GM12878 (cell line): ENCODE measurements at regions not wholly inside any gene's neighbourhood (a gene's known extent, or its start where the extent isn't known, plus 50 kb on each side); places are given as distances from the start of the nearest gene placed in this dataset.

Experiments used
- BCLAF1 ChIP-seq: fragments of 450-650 bp; IDR thresholded peaks from 2 replicates; pipeline ENCODE4 v1.6.1; 2017; ENCODE audit warnings: antibody characterized with exemption, mild to moderate bottlenecking, moderate library complexity
- CBX3 ChIP-seq: fragments of 200-600 bp; sonication (generic); IDR thresholded peaks from 2 replicates; pipeline ENCODE4 v1.6.1; 2016; ENCODE audit warnings: low read depth, borderline replicate concordance
- CREB1 ChIP-seq: IDR thresholded peaks from 2 replicates; pipeline ENCODE4 v1.6.1; 2012; ENCODE audit warnings: low read depth, mild to moderate bottlenecking, inconsistent platforms
- CREM ChIP-seq: IDR thresholded peaks from 2 replicates; pipeline ENCODE4 v1.6.1; 2014; ENCODE audit warnings: antibody characterized with exemption, low read depth
- ETV6 ChIP-seq, 2 experiments: fragments of 450-650 bp in 1 of 2; IDR thresholded peaks in 1 of 2; conservative IDR thresholded peaks in 1 of 2; 2 replicates each; pipeline ENCODE4 v1.6.1; 2014; ENCODE audit warnings: antibody characterized with exemption in 1 of 2, borderline replicate concordance in 1 of 2, low read depth in 1 of 2, mild to moderate bottlenecking in 1 of 2, moderate library complexity in 1 of 2
- IRF4 ChIP-seq: IDR thresholded peaks from 2 replicates; pipeline ENCODE4 v1.6.1; 2011; ENCODE audit warnings: low read depth, low read length
- MLLT1 ChIP-seq: fragments of 450-650 bp; IDR thresholded peaks from 2 replicates; pipeline ENCODE4 v1.6.1; 2016; ENCODE audit warnings: mild to moderate bottlenecking
- NBN ChIP-seq: fragments of 450-650 bp; IDR thresholded peaks from 2 replicates; pipeline ENCODE4 v1.6.1; 2016
- PKNOX1 ChIP-seq: fragments of 450-650 bp; IDR thresholded peaks from 2 replicates; pipeline ENCODE4 v1.6.1; 2016; ENCODE audit warnings: mild to moderate bottlenecking
- RCOR1 ChIP-seq: conservative IDR thresholded peaks from 2 replicates; pipeline ENCODE4 v1.6.1; 2012; ENCODE audit warnings: low read depth, low read length, improper control_type of control experiment
- SMAD5 ChIP-seq: IDR thresholded peaks from 2 replicates; pipeline ENCODE4 v1.6.1; 2016; ENCODE audit warnings: antibody characterized with exemption, low read depth
- SPI1 ChIP-seq: IDR thresholded peaks from 2 replicates; pipeline ENCODE4 v1.6.1; 2011; ENCODE audit warnings: low read depth, mild to moderate bottlenecking, low read length, moderate library complexity, borderline replicate concordance; ENCODE audit not compliant: insufficient read depth
- SREBF1 ChIP-seq: IDR thresholded peaks from 2 replicates; pipeline ENCODE4 v1.6.1; 2012; ENCODE audit warnings: mild to moderate bottlenecking, low read length
- TF ChIP-seq, protein P1 (sequence below): IDR thresholded peaks from 2 replicates; pipeline ENCODE4 v1.6.1; 2011; ENCODE audit warnings: borderline replicate concordance, low read depth, mild to moderate bottlenecking, moderate library complexity, low read length; ENCODE audit not compliant: insufficient read depth, poor library complexity, severe bottlenecking
- TF ChIP-seq, protein P2 (sequence below): fragments of 450-650 bp; formaldehyde crosslinking; IDR thresholded peaks from 2 replicates; pipeline ENCODE4 v1.4.0; 2020; ENCODE audit warnings: mild to moderate bottlenecking, moderate library complexity
- TF ChIP-seq, protein P3 (sequence below): fragments of 450-650 bp; IDR thresholded peaks from 2 replicates; pipeline ENCODE4 v1.6.1; 2017; ENCODE audit warnings: low read depth, mild to moderate bottlenecking, moderate library complexity

- TF ChIP-seq, protein P1, sequence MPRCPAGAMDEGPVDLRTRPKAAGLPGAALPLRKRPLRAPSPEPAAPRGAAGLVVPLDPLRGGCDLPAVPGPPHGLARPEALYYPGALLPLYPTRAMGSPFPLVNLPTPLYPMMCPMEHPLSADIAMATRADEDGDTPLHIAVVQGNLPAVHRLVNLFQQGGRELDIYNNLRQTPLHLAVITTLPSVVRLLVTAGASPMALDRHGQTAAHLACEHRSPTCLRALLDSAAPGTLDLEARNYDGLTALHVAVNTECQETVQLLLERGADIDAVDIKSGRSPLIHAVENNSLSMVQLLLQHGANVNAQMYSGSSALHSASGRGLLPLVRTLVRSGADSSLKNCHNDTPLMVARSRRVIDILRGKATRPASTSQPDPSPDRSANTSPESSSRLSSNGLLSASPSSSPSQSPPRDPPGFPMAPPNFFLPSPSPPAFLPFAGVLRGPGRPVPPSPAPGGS = peak; percentile 80
- peak; percentile 56; the same call in 1 of the 2 replicates for TF ChIP-seq CREM
- TF ChIP-seq ETV6 (conservative IDR thresholded peaks at IDR 0.05 in 1 of 2, IDR thresholded peaks at IDR 0.05 in 1 of 2; ENCODE audit: borderline replicate concordance in 1 of 2, low read depth in 1 of 2) = 0 out of 4 replicates have a peak, but pooled peaks of 1 of the 2 experiments have one; percentile 23
- peak; percentile 64; the same call in 1 of the 2 replicates for TF ChIP-seq NBN
- TF ChIP-seq, protein P2, sequence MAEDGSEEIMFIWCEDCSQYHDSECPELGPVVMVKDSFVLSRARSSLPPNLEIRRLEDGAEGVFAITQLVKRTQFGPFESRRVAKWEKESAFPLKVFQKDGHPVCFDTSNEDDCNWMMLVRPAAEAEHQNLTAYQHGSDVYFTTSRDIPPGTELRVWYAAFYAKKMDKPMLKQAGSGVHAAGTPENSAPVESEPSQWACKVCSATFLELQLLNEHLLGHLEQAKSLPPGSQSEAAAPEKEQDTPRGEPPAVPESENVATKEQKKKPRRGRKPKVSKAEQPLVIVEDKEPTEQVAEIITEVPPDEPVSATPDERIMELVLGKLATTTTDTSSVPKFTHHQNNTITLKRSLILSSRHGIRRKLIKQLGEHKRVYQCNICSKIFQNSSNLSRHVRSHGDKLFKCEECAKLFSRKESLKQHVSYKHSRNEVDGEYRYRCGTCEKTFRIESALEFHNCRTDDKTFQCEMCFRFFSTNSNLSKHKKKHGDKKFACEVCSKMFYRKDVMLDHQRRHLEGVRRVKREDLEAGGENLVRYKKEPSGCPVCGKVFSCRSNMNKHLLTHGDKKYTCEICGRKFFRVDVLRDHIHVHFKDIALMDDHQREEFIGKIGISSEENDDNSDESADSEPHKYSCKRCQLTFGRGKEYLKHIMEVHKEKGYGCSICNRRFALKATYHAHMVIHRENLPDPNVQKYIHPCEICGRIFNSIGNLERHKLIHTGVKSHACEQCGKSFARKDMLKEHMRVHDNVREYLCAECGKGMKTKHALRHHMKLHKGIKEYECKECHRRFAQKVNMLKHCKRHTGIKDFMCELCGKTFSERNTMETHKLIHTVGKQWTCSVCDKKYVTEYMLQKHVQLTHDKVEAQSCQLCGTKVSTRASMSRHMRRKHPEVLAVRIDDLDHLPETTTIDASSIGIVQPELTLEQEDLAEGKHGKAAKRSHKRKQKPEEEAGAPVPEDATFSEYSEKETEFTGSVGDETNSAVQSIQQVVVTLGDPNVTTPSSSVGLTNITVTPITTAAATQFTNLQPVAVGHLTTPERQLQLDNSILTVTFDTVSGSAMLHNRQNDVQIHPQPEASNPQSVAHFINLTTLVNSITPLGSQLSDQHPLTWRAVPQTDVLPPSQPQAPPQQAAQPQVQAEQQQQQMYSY (CRISPR knock-in tag) = no peak
- no peak for TF ChIP-seq SMAD5
- peak; percentile 26; the same call in 1 of the 2 replicates for TF ChIP-seq CREB1
- TF ChIP-seq IRF4 = 0 out of 2 replicates have a peak, but pooled peaks have one; percentile 57
- 0 out of 2 replicates have a peak, but pooled peaks have one; percentile 24 for TF ChIP-seq RCOR1
- peak; percentile 95 for TF ChIP-seq SPI1
- TF ChIP-seq, protein P3, sequence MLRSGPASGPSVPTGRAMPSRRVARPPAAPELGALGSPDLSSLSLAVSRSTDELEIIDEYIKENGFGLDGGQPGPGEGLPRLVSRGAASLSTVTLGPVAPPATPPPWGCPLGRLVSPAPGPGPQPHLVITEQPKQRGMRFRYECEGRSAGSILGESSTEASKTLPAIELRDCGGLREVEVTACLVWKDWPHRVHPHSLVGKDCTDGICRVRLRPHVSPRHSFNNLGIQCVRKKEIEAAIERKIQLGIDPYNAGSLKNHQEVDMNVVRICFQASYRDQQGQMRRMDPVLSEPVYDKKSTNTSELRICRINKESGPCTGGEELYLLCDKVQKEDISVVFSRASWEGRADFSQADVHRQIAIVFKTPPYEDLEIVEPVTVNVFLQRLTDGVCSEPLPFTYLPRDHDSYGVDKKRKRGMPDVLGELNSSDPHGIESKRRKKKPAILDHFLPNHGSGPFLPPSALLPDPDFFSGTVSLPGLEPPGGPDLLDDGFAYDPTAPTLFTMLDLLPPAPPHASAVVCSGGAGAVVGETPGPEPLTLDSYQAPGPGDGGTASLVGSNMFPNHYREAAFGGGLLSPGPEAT = peak; percentile 83
- no peak for TF ChIP-seq BCLAF1
- 0 out of 2 replicates have a peak, but pooled peaks have one; percentile 33 for TF ChIP-seq SREBF1
- peak; percentile 18 for TF ChIP-seq PKNOX1
- TF ChIP-seq CBX3 = no peak
- TF ChIP-seq MLLT1 = peak; percentile 62; the same call in 1 of the 2 replicates
Measured at GRCh38 chr6:6390849-6391602, 70.6 kb upstream of the F13A1 start (continued).
